ENCODE measurements at regions not wholly inside any gene's neighbourhood (a gene's known extent, or its start where the extent isn't known, plus 50 kb on each side); places are given as distances from the start of the nearest gene placed in this dataset.

- no peak for DNase-seq (ENCODE audit: low read depth)
- no peak for TF ChIP-seq CTCF (IDR thresholded peaks at IDR 0.05; ENCODE audit: control insufficient read depth, extremely low read depth, insufficient read depth)
These were observed 73.0 kb upstream of the GAP43 start for GRCh38 chr3:115550285-115550761.

GRCh38 chr3:115551016-115551415 lies 72.3 kb upstream of the GAP43 start:
- TF ChIP-seq CTCF (IDR thresholded peaks at IDR 0.05; ENCODE audit: control insufficient read depth, extremely low read depth, insufficient read depth): no peak
- DNase-seq (ENCODE audit: low read depth): no peak

More at GRCh38 chr3:115550285-115550761, 73.0 kb upstream of the GAP43 start:
- H3K4me3 ChIP-seq (ENCODE audit: low read depth, low read length): no peak overlapping the region

GRCh38 chr3:115552007-115552406 lies 71.3 kb upstream of the GAP43 start:
- no peak for DNase-seq (ENCODE audit: low read depth)
- no peak for TF ChIP-seq CTCF (IDR thresholded peaks at IDR 0.05; ENCODE audit: control insufficient read depth, extremely low read depth, insufficient read depth)
- no peak overlapping the region for H3K4me3 ChIP-seq (ENCODE audit: low read depth, low read length)

More at GRCh38 chr3:115551016-115551415, 72.3 kb upstream of the GAP43 start:
- H3K4me3 ChIP-seq (ENCODE audit: low read depth, low read length): no peak overlapping the region

- no peak for DNase-seq (ENCODE audit: low read depth)
- no peak overlapping the region for H3K4me3 ChIP-seq (ENCODE audit: low read depth, low read length)
- TF ChIP-seq CTCF (IDR thresholded peaks at IDR 0.05; ENCODE audit: control insufficient read depth, extremely low read depth, insufficient read depth): no peak
These were observed 69.4 kb upstream of the GAP43 start for GRCh38 chr3:115553796-115554486.

GRCh38 chr3:115554487-115554807 lies 68.9 kb upstream of the GAP43 start:
- TF ChIP-seq CTCF (IDR thresholded peaks at IDR 0.05; ENCODE audit: control insufficient read depth, extremely low read depth, insufficient read depth): no peak
- H3K4me3 ChIP-seq (ENCODE audit: low read depth, low read length): no peak overlapping the region
- DNase-seq (ENCODE audit: low read depth): no peak

GRCh38 chr3:115562636-115563267 lies 60.6 kb upstream of the GAP43 start:
- DNase-seq (ENCODE audit: low read depth): no peak
- TF ChIP-seq CTCF (IDR thresholded peaks at IDR 0.05; ENCODE audit: control insufficient read depth, extremely low read depth, insufficient read depth): no peak
- no peak overlapping the region for H3K4me3 ChIP-seq (ENCODE audit: low read depth, low read length)
